BJ (cell line): ENCODE measurements at regions not wholly inside any gene's neighbourhood (a gene's known extent, or its start where the extent isn't known, plus 50 kb on each side); places are given as distances from the start of the nearest gene placed in this dataset.

ENCODE experiments used
- CTCF ChIA-PET: fragments of 350-600 bp; formaldehyde crosslinking; extraction: SDS; loops from one replicate; lab custom pipeline; 2021; ENCODE audit warnings: antibody characterized with exemption, inconsistent platforms; lab: Yijun Ruan, JAX
- POLR2A ChIA-PET: fragments of 300-600 bp; sonication (Branson Sonifier 250); formaldehyde crosslinking; extraction: SDS; loops from one replicate; lab custom pipeline; 2021; ENCODE audit warnings: antibody characterized with exemption; lab: Charles Lee
- DNase-seq: peaks from one replicate; pipeline ENCODE4 v3.0.0-alpha.2; 2011; ENCODE audit warnings: low read depth
- H3K27me3 ChIP-seq: 2 replicates; pipeline ENCODE4 v1.6.0; 2011; ENCODE audit warnings: low read length; ENCODE audit not compliant: control insufficient read depth, insufficient read depth
- H3K36me3 ChIP-seq: 2 replicates; pipeline ENCODE4 v1.5.1; 2011; ENCODE audit warnings: low read length; ENCODE audit not compliant: control insufficient read depth, insufficient read depth
- H3K4me3 ChIP-seq: 2 replicates; pipeline ENCODE4 v1.5.1; 2011; ENCODE audit warnings: low read depth, mild to moderate bottlenecking, control low read depth, low read length
- TF ChIP-seq, protein P1 (sequence below): IDR thresholded peaks from 2 replicates; pipeline ENCODE4 v1.5.1; 2011; ENCODE audit warnings: low read depth, mild to moderate bottlenecking, control low read depth, inconsistent platforms, low read length, moderate library complexity; ENCODE audit not compliant: insufficient read depth

DNA sequence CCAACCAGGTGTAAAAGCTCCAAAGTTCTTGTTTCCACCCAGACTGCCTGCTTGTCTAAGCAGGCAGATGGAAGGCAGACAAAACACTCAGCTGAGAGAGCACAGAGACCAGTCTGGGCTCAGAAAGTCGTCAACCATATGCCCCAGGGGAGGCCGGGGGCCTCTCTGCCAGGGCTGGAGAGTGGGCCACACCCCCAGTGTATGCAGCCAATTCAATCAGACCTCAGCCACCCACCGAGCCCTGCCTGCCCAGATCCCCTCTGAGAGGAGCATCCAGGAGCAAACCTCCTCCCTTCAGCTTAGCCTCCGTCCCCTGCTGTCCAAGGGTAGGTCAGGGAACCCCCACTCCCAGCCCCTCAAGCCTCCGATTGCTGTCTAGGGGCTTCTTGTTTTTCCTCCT is 196.3 kb downstream of the LSM5 start:
- peaks cover 15% of the 10 kb centered on the region for H3K27me3 ChIP-seq
- CTCF ChIA-PET, result no interaction called here

DNA sequence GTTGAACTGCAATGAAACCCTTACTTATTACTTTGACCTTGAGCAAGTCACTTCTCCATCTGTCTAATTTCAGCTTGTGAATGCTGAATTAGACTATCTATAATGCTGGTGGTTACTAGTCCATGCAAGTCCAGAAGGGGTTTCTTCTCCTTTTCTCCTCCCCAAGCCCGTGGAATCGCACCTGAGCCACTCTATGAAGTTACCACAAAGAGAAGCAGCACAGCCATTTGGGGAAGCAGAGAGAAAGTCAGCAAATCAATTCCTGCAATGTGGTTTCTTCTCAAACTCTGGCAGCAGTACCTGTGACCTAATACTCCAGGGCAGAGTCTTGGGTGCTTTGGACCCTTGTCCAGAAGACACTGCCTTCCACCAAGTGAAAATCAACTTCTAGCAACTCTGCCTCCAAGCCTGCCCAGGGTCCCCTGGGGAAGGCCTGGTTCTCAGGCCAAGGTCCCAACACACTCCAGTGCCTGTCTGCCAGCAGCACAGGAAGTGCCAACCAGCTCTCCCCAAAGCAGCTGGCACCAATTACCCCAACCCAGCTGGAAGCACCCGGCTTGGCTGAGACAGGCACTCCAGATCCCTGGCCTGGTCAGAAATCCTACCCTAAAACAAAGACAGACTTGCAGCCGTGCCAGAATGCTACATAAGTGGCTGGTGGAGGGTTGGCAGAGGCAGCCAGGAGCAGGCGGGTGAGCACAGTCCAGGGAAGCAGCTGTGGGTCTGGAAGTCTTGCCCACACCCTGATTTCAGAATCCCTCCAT is 200.3 kb downstream of the LSM5 start:
- TF ChIP-seq, protein P1, sequence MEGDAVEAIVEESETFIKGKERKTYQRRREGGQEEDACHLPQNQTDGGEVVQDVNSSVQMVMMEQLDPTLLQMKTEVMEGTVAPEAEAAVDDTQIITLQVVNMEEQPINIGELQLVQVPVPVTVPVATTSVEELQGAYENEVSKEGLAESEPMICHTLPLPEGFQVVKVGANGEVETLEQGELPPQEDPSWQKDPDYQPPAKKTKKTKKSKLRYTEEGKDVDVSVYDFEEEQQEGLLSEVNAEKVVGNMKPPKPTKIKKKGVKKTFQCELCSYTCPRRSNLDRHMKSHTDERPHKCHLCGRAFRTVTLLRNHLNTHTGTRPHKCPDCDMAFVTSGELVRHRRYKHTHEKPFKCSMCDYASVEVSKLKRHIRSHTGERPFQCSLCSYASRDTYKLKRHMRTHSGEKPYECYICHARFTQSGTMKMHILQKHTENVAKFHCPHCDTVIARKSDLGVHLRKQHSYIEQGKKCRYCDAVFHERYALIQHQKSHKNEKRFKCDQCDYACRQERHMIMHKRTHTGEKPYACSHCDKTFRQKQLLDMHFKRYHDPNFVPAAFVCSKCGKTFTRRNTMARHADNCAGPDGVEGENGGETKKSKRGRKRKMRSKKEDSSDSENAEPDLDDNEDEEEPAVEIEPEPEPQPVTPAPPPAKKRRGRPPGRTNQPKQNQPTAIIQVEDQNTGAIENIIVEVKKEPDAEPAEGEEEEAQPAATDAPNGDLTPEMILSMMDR, result no peak
- ChIA-PET CTCF (interaction anchor here (1.3 kb wide), 1 partner anchor 79 kb away, joined by 3 read pairs; no protein-coding TSS in a partner anchor), POLR2A (no interaction called here)

More for the DNA sequence above, 196.3 kb downstream of the LSM5 start:
- no peak for DNase-seq
- TF ChIP-seq, protein P1, result no peak
- Histone ChIP-seq H3K36me3 (no peaks in the 10 kb centered on the region), H3K4me3 (no peak overlapping the region)
- POLR2A ChIA-PET, result no interaction called here

DNA sequence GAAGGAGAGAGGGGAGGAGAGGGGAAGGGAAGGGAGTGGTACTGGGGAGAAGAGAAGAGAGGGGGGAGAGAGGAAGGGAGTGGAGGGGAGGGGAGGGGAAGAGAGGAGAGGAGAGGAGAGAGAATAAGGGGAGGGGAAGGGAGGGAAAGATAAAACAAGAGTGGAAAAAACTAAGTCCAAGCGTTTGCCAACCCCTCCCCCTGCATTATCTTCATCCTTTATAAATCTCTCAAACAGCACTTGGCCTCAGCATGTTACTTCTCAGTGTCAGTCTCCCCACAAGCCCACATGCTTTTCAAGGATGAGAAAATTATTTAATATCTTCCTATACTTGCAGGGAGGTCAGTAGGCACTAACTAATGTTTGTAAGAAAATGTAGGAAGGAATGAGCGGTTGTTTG is 204.5 kb downstream of the LSM5 start:
- TF ChIP-seq, protein P1, result no peak

More for the DNA sequence above, 200.3 kb downstream of the LSM5 start:
- DNase-seq, result no peak
- Histone ChIP-seq H3K36me3 (no peaks in the 10 kb centered on the region), H3K4me3 (no peak overlapping the region), H3K27me3 (no peaks in the 10 kb centered on the region; the same call in 1 of the 2 replicates)

DNA sequence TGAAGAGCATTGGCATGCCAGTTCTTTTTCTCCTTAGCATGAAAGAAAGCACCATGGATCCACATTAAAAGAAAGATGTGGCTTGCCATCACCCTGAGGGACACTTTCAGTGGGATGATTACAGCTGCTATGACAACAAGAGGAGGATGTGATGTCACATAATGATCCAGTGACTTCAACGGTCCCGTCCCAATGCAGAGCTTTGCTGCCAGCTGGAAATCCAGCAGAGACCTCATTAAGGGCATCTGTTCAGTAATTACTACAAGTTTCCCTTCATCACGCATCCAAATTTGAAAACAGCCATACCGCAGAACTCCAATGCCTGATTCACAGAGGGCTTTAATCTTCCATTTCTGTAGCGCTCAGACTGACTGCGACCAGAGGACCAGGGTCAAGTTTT is 206.6 kb downstream of the LSM5 start:
- no peak overlapping the region for H3K4me3 ChIP-seq
- H3K36me3 ChIP-seq, result no peaks in the 10 kb centered on the region
- ChIA-PET POLR2A (no interaction called here), CTCF (no interaction called here)
- H3K27me3 ChIP-seq, result no peaks in the 10 kb centered on the region
- TF ChIP-seq, protein P1, result no peak
- no peak for DNase-seq

More for the DNA sequence above, 204.5 kb downstream of the LSM5 start:
- H3K36me3 ChIP-seq, result no peaks in the 10 kb centered on the region
- no peak overlapping the region for H3K4me3 ChIP-seq
- ChIA-PET POLR2A (no interaction called here), CTCF (no interaction called here)
- H3K27me3 ChIP-seq, result no peaks in the 10 kb centered on the region; the same call in 1 of the 2 replicates
- no peak for DNase-seq

DNA sequence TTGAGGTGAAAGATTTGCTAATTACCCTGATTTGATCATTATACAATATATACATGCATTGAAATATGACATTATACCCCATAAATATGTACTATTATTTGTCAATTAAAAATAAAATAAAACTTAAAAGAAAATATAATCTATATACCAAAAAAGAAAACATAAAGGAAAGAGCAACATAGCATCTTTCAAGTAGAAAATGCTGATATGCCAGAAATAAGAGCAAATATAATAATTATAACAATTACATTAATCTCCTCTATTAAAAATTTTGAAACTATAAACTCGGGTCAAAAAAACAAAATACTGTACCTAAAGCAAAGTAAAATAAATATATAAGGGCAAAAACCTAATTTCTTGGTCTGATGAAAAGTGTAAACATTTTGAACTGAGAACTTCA is 209.3 kb upstream of the PDE1C start:
- TF ChIP-seq, protein P1, result no peak
- no peaks in the 10 kb centered on the region for H3K27me3 ChIP-seq
- ChIA-PET POLR2A (no interaction called here), CTCF (interaction anchor here (1.0 kb wide), 1 partner anchor 10 kb away, joined by 3 read pairs; no protein-coding TSS in a partner anchor)
- no peak for DNase-seq
- H3K4me3 ChIP-seq, result no peak overlapping the region
- no peaks in the 10 kb centered on the region for H3K36me3 ChIP-seq
